ENCODE measurements at regions not wholly inside any gene's neighbourhood (a gene's known extent, or its start where the extent isn't known, plus 50 kb on each side); places are given as distances from the start of the nearest gene placed in this dataset.

GRCh38 chr5:174567506-174568141 lies 156.8 kb upstream of the MSX2 start:
- Histone ChIP-seq H3K27ac (replicated peaks) (no peak overlapping the region), H3K4me3 (replicated peaks; ENCODE audit: insufficient read depth, low read length) (no peak overlapping the region), H3K27me3 (ENCODE audit: insufficient read depth, poor library complexity, severe bottlenecking) (no peaks in the 10 kb centered on the region)
- no peak for DNase-seq (ENCODE audit: low read depth in 1 of 2, low spot score in 1 of 2)
- TF ChIP-seq SPI1 (IDR thresholded peaks at IDR 0.05; ENCODE audit: borderline replicate concordance, low read depth) (no peak), GABPA (IDR thresholded peaks at IDR 0.05; ENCODE audit: low read depth) (no peak), REST (IDR thresholded peaks at IDR 0.05; ENCODE audit: insufficient replicate concordance, low read depth) (no peak), CTCF (IDR thresholded peaks at IDR 0.05; ENCODE audit: insufficient read depth, low read length) (no peak), POLR2AphosphoS5 (IDR thresholded peaks at IDR 0.05; ENCODE audit: low read depth) (no peak)

- H3K27ac ChIP-seq (replicated peaks) = no peak overlapping the region
- H3K4me3 ChIP-seq (replicated peaks; ENCODE audit: insufficient read depth, low read length) = no peak overlapping the region
- H3K27me3 ChIP-seq (ENCODE audit: insufficient read depth, poor library complexity, severe bottlenecking) = no peaks in the 10 kb centered on the region
- no peak for TF ChIP-seq SPI1 (IDR thresholded peaks at IDR 0.05; ENCODE audit: borderline replicate concordance, low read depth)
- TF ChIP-seq POLR2AphosphoS5 (IDR thresholded peaks at IDR 0.05; ENCODE audit: low read depth) = no peak
- no peak for TF ChIP-seq CTCF (IDR thresholded peaks at IDR 0.05; ENCODE audit: insufficient read depth, low read length)
- TF ChIP-seq GABPA (IDR thresholded peaks at IDR 0.05; ENCODE audit: low read depth) = no peak
- no peak for TF ChIP-seq REST (IDR thresholded peaks at IDR 0.05; ENCODE audit: insufficient replicate concordance, low read depth)
- no peak for DNase-seq (ENCODE audit: low read depth in 1 of 2, low spot score in 1 of 2)
Measured at GRCh38 chr5:174570662-174571061, 153.7 kb upstream of the MSX2 start.

GRCh38 chr5:174571662-174572397 lies 152.6 kb upstream of the MSX2 start:
- no peak for TF ChIP-seq GABPA (IDR thresholded peaks at IDR 0.05; ENCODE audit: low read depth)
- TF ChIP-seq POLR2AphosphoS5 (IDR thresholded peaks at IDR 0.05; ENCODE audit: low read depth) = no peak
- no peak for TF ChIP-seq REST (IDR thresholded peaks at IDR 0.05; ENCODE audit: insufficient replicate concordance, low read depth)
- no peak for TF ChIP-seq SPI1 (IDR thresholded peaks at IDR 0.05; ENCODE audit: borderline replicate concordance, low read depth)
- TF ChIP-seq CTCF (IDR thresholded peaks at IDR 0.05; ENCODE audit: insufficient read depth, low read length) = no peak
- no peak overlapping the region for H3K4me3 ChIP-seq (replicated peaks; ENCODE audit: insufficient read depth, low read length)
- no peak for DNase-seq (ENCODE audit: low read depth in 1 of 2, low spot score in 1 of 2)
- no peak overlapping the region for H3K27ac ChIP-seq (replicated peaks)
- no peaks in the 10 kb centered on the region for H3K27me3 ChIP-seq (ENCODE audit: insufficient read depth, poor library complexity, severe bottlenecking)
